Endothelial cell of umbilical vein (primary cell): ENCODE measurements at regions not wholly inside any gene's neighbourhood (a gene's known extent, or its start where the extent isn't known, plus 50 kb on each side); places are given as distances from the start of the nearest gene placed in this dataset.

Source experiments
- BruUV-seq: library from RNA; stranded (reverse); fragments of 400-500 nt; replicated peaks from 2 replicates; lab custom pipeline; 2021; lab: Mats Ljungman, UMichigan
- CTCF ChIA-PET: fragments of 300-600, 350-600 bp; sonication (Branson Sonifier 250); formaldehyde crosslinking; loops from one replicate; lab custom pipeline; 2021; ENCODE audit warnings: antibody characterized with exemption, inconsistent platforms; lab: Charles Lee
- POLR2A ChIA-PET: fragments of 300-600, 350-600 bp; sonication (Branson Sonifier 250); formaldehyde crosslinking; loops from one replicate; lab custom pipeline; 2021; ENCODE audit warnings: antibody characterized with exemption, inconsistent platforms; lab: Charles Lee
- DNase-seq: peaks from one replicate; pipeline ENCODE4 v3.0.0-alpha.2; 2011; ENCODE audit warnings: low read depth, low spot score
- FAIRE-seq: peaks from 2 replicates; lab custom pipeline; 2011; peaks lifted over from hg19 to GRCh38; lab: Jason Lieb, UNC
- H2AFZ ChIP-seq: 2 replicates; pipeline ENCODE4 v1.6.0; 2012; ENCODE audit warnings: low read depth, low read length, control low read depth, inconsistent platforms
- H3K27ac ChIP-seq: 2 replicates; pipeline ENCODE4 v1.5.1; 2011; ENCODE audit warnings: low read depth, mild to moderate bottlenecking, control low read depth, low read length, moderate library complexity; ENCODE audit not compliant: insufficient read depth
- H3K27me3 ChIP-seq, 2 experiments: 2 replicates each; pipeline versions ENCODE4 v1.6.0 to v1.6.1; 2011; ENCODE audit warnings: low read length in 2 of 2, mixed read lengths in 1 of 2; ENCODE audit not compliant: control insufficient read depth in 2 of 2, insufficient read depth in 2 of 2
- H3K36me3 ChIP-seq, 2 experiments: 2 replicates in 1 of 2; 3 replicates in 1 of 2; pipeline ENCODE4 v1.5.1; 2011; ENCODE audit warnings: low read length in 2 of 2, mild to moderate bottlenecking in 1 of 2, moderate library complexity in 1 of 2; ENCODE audit not compliant: control insufficient read depth in 2 of 2, insufficient read depth in 2 of 2; ENCODE audit errors: extremely low read depth in 1 of 2
- H3K4me1 ChIP-seq: 3 replicates; pipeline ENCODE4 v1.5.1; 2011; ENCODE audit warnings: mild to moderate bottlenecking, low read length; ENCODE audit not compliant: control insufficient read depth, insufficient read depth; ENCODE audit errors: extremely low read depth
- H3K4me2 ChIP-seq: 2 replicates; pipeline ENCODE4 v1.6.1; 2011; ENCODE audit warnings: low read length, control low read depth, mixed read lengths; ENCODE audit not compliant: insufficient read depth
- H3K4me3 ChIP-seq, 3 experiments: fragments of 200-600 bp in 1 of 3; sonication (generic), shearing (Covaris generic) in 1 of 3; replicated peaks in 1 of 3; 2 replicates each; pipeline ENCODE4 v1.5.1; 2011 to 2016; ENCODE audit warnings: control low read depth in 3 of 3, low read length in 3 of 3, mild to moderate bottlenecking in 2 of 3, inconsistent platforms in 1 of 3, low read depth in 1 of 3, moderate library complexity in 1 of 3; ENCODE audit not compliant: insufficient read depth in 1 of 3
- H3K79me2 ChIP-seq: 2 replicates; pipeline ENCODE4 v1.6.0; 2012; ENCODE audit warnings: low read length, inconsistent platforms; ENCODE audit not compliant: control insufficient read depth, insufficient read depth
- H3K9ac ChIP-seq: replicated peaks from 2 replicates; pipeline ENCODE3; 2011; ENCODE audit warnings: low read length, control low read depth; ENCODE audit not compliant: insufficient read depth; ENCODE audit errors: extremely low read depth
- H3K9me1 ChIP-seq: replicated peaks from 3 replicates; pipeline ENCODE4 v1.6.0; 2011; ENCODE audit warnings: mild to moderate bottlenecking, low read length; ENCODE audit not compliant: control insufficient read depth, insufficient read depth; ENCODE audit errors: extremely low read depth
- H3K9me3 ChIP-seq: replicated peaks from 2 replicates; pipeline ENCODE4 v1.5.1; 2012; ENCODE audit warnings: low read length, inconsistent platforms; ENCODE audit not compliant: control insufficient read depth, insufficient read depth
- H4K20me1 ChIP-seq: replicated peaks from 2 replicates; pipeline ENCODE3; 2011; ENCODE audit warnings: mild to moderate bottlenecking, low read length; ENCODE audit not compliant: control insufficient read depth, insufficient read depth; ENCODE audit errors: extremely low read depth
- CTCF ChIP-seq, 2 donors: IDR thresholded peaks; 1 replicate in 1 of 2; 2 replicates in 1 of 2; pipeline ENCODE4 v1.5.1; 2011; ENCODE audit warnings: low read length in 2 of 2, mild to moderate bottlenecking in 2 of 2, moderate library complexity in 2 of 2, control low read depth in 1 of 2, inconsistent platforms in 1 of 2, low read depth in 1 of 2; ENCODE audit not compliant: insufficient read depth in 1 of 2; ENCODE audit errors: extremely low read depth in 1 of 2
- EZH2 ChIP-seq: IDR thresholded peaks from 2 replicates; pipeline ENCODE4 v1.6.1; 2012; ENCODE audit warnings: borderline replicate concordance, low read depth, mild to moderate bottlenecking, moderate library complexity, low read length, inconsistent platforms; ENCODE audit not compliant: severe bottlenecking
- FOS ChIP-seq: IDR thresholded peaks from 2 replicates; pipeline ENCODE4 v1.6.1; 2011; ENCODE audit warnings: mild to moderate bottlenecking, low read length, moderate library complexity, borderline replicate concordance; ENCODE audit not compliant: insufficient read depth
- GATA2 ChIP-seq: IDR thresholded peaks from 2 replicates; pipeline ENCODE4 v1.7.0; 2011; ENCODE audit warnings: low read depth, mild to moderate bottlenecking, moderate library complexity, mixed read lengths, low read length; ENCODE audit not compliant: insufficient read length, insufficient read depth
- JUN ChIP-seq: IDR thresholded peaks from 2 replicates; pipeline ENCODE4 v1.6.1; 2011; ENCODE audit warnings: borderline replicate concordance, low read depth; ENCODE audit not compliant: insufficient read length, insufficient read depth
- MAX ChIP-seq: IDR thresholded peaks from 2 replicates; pipeline ENCODE4 v1.6.1; 2011; ENCODE audit not compliant: insufficient read depth, insufficient read length
- MYC ChIP-seq: IDR thresholded peaks from one replicate; pipeline ENCODE4 v1.6.1; 2011; ENCODE audit warnings: mild to moderate bottlenecking, low read depth, low read length
- POLR2A ChIP-seq: IDR thresholded peaks from 2 replicates; pipeline ENCODE4 v1.6.1; 2012; ENCODE audit warnings: low read depth, mild to moderate bottlenecking, control low read depth, low read length
- POLR2AphosphoS5 ChIP-seq: IDR thresholded peaks from 2 replicates; pipeline ENCODE4 v1.6.1; 2012; ENCODE audit warnings: low read depth, mild to moderate bottlenecking, control low read depth, low read length, moderate library complexity; ENCODE audit not compliant: insufficient read depth
- dilution Hi-C: fragments of 300-500 bp; cut with MboI; formaldehyde crosslinking; loops from one replicate; pipeline ENCODE4 v1.15.0; 2019; ENCODE audit warnings: low sequenced_read_pairs; ENCODE audit not compliant: extremely low pct_ligation_motif_present
- intact Hi-C: fragments of 100-400 bp; cut with micrococcal nuclease; formaldehyde crosslinking; loops from one replicate; pipeline ENCODE4 v1.10.0; 2022

GRCh38 chr18:60676815-60677214 lies 304.2 kb upstream of the MC4R start:
- dilution Hi-C loops: no loop called here
- H3K4me1 ChIP-seq: no peaks in the 10 kb centered on the region
- TF ChIP-seq GATA2: no peak
- TF ChIP-seq JUN: no peak
- TF ChIP-seq POLR2AphosphoS5: no peak
- no peak for TF ChIP-seq POLR2A
- TF ChIP-seq MYC: no peak
- no peak for TF ChIP-seq FOS
- TF ChIP-seq MAX: no peak
- no peak for TF ChIP-seq CTCF (IDR thresholded peaks at IDR 0.05; ENCODE audit: extremely low read depth in 1 of 2, insufficient read depth in 1 of 2, low read depth in 1 of 2, low read length in 2 of 2)
- TF ChIP-seq EZH2: no peak
- H3K79me2 ChIP-seq: no peaks in the 10 kb centered on the region
- no peaks in the 10 kb centered on the region for H3K36me3 ChIP-seq
- no peaks in the 10 kb centered on the region for H3K9me1 ChIP-seq
- FAIRE-seq (no peak), DNase-seq (no peak)
- no peak overlapping the region for H3K4me2 ChIP-seq
- no peak overlapping the region for H3K4me3 ChIP-seq
- no peaks in the 10 kb centered on the region for H3K9me3 ChIP-seq
- CTCF ChIA-PET: interaction anchor here (0.9 to 1.7 kb wide), 3 partner anchors 16 to 826 kb away, joined by 4 to 9 read pairs (median 4); no protein-coding TSS in a partner anchor
- POLR2A ChIA-PET: no interaction called here
- no TSS peak for BruUV-seq
- peaks cover 1 to 6% of the 10 kb centered on the region in 2 experiments for H3K27me3 ChIP-seq
- no peaks in the 10 kb centered on the region for H4K20me1 ChIP-seq
- intact Hi-C loops: no loop called here
- no peak overlapping the region for H3K27ac ChIP-seq
- no peak overlapping the region for H3K9ac ChIP-seq
- H2AFZ ChIP-seq: no peak overlapping the region
